Spleen (tissue), 7 donors: ENCODE measurements at regions not wholly inside any gene's neighbourhood (a gene's known extent, or its start where the extent isn't known, plus 50 kb on each side); places are given as distances from the start of the nearest gene placed in this dataset.

Experiments
- POLR2A ChIP-seq, 3 donors: fragments of 450-650 bp; IDR thresholded peaks; one replicate each; pipeline ENCODE4 v1.5.1; 2017; ENCODE audit warnings: antibody characterized with exemption in 3 of 3, mild to moderate bottlenecking in 1 of 3
- POLR2AphosphoS5 ChIP-seq, 3 donors: sonication (generic); formaldehyde crosslinking; IDR thresholded peaks; one replicate each; pipeline ENCODE4 v1.5.1; 2017; ENCODE audit warnings: antibody characterized with exemption in 3 of 3
- TF ChIP-seq, protein P1 (sequence below), 11 experiments: fragments of 200-600 bp in 7 of 11; fragments of 450-650 bp in 4 of 11; sonication (generic) in 4 of 11; IDR thresholded peaks in 8 of 11; conservative IDR thresholded peaks in 3 of 11; 1 replicate in 7 of 11; 2 replicates in 4 of 11; pipeline versions ENCODE4 v1.4.0 to v1.8.0; 2016 to 2021; ENCODE audit warnings: antibody characterized with exemption in 11 of 11, inconsistent platforms in 4 of 11, mild to moderate bottlenecking in 1 of 11
- donor health status: DM: no; HTN: no; CAD: no; lungs with moderate emphysema.
- donor health status: DM: no; HTN: no; CAD: no.
- donor health status: DM: no; HTN: no; CAD: no.

- TF ChIP-seq, protein P1, sequence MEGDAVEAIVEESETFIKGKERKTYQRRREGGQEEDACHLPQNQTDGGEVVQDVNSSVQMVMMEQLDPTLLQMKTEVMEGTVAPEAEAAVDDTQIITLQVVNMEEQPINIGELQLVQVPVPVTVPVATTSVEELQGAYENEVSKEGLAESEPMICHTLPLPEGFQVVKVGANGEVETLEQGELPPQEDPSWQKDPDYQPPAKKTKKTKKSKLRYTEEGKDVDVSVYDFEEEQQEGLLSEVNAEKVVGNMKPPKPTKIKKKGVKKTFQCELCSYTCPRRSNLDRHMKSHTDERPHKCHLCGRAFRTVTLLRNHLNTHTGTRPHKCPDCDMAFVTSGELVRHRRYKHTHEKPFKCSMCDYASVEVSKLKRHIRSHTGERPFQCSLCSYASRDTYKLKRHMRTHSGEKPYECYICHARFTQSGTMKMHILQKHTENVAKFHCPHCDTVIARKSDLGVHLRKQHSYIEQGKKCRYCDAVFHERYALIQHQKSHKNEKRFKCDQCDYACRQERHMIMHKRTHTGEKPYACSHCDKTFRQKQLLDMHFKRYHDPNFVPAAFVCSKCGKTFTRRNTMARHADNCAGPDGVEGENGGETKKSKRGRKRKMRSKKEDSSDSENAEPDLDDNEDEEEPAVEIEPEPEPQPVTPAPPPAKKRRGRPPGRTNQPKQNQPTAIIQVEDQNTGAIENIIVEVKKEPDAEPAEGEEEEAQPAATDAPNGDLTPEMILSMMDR (IDR thresholded peaks at IDR 0.05 in 8 of 11, conservative IDR thresholded peaks at IDR 0.05 in 3 of 11), result no peak
- TF ChIP-seq POLR2A (IDR thresholded peaks at IDR 0.05), result no peak
- no peak for TF ChIP-seq POLR2AphosphoS5 (IDR thresholded peaks at IDR 0.05)
Observed at GRCh38 chr12:107503129-107503855, 182.3 kb upstream of the PWP1 start.
